ENCODE measurements at regions not wholly inside any gene's neighbourhood (a gene's known extent, or its start where the extent isn't known, plus 50 kb on each side); places are given as distances from the start of the nearest gene placed in this dataset.

GRCh38 chr1:219478811-219479210, 134.1 kb downstream of the ZC3H11B start:
- no peak for TF ChIP-seq LEF1 (IDR thresholded peaks at IDR 0.05; ENCODE audit: borderline replicate concordance)
- TF ChIP-seq FOXM1 (IDR thresholded peaks at IDR 0.05; ENCODE audit: borderline replicate concordance): no peak
- TF ChIP-seq ZNF384 (IDR thresholded peaks at IDR 0.05): no peak
- no peak for TF ChIP-seq SP1 (IDR thresholded peaks at IDR 0.05)
- no peak for TF ChIP-seq BHLHE40 (IDR thresholded peaks at IDR 0.05; ENCODE audit: borderline replicate concordance)
- no peak for TF ChIP-seq FOXK2 (IDR thresholded peaks at IDR 0.05)
- TF ChIP-seq ARNT (IDR thresholded peaks at IDR 0.05): no peak
- TF ChIP-seq, protein P1, sequence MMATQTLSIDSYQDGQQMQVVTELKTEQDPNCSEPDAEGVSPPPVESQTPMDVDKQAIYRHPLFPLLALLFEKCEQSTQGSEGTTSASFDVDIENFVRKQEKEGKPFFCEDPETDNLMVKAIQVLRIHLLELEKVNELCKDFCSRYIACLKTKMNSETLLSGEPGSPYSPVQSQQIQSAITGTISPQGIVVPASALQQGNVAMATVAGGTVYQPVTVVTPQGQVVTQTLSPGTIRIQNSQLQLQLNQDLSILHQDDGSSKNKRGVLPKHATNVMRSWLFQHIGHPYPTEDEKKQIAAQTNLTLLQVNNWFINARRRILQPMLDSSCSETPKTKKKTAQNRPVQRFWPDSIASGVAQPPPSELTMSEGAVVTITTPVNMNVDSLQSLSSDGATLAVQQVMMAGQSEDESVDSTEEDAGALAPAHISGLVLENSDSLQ (IDR thresholded peaks at IDR 0.05): no peak
- TF ChIP-seq SUZ12 (IDR thresholded peaks at IDR 0.05): no peak

All from HEK293T (cell line).